HG03558 (cell line): ENCODE measurements at regions not wholly inside any gene's neighbourhood (a gene's known extent, or its start where the extent isn't known, plus 50 kb on each side); places are given as distances from the start of the nearest gene placed in this dataset.

ENCODE experiments used
- ATAC-seq: cut with Tn5 transposase; IDR thresholded peaks from one replicate; pipeline ENCODE4 v1.9.1; 2021; ENCODE audit warnings: moderate number of reproducible peaks; ENCODE audit not compliant: unreplicated experiment; ENCODE audit errors: extremely low read depth

DNA sequence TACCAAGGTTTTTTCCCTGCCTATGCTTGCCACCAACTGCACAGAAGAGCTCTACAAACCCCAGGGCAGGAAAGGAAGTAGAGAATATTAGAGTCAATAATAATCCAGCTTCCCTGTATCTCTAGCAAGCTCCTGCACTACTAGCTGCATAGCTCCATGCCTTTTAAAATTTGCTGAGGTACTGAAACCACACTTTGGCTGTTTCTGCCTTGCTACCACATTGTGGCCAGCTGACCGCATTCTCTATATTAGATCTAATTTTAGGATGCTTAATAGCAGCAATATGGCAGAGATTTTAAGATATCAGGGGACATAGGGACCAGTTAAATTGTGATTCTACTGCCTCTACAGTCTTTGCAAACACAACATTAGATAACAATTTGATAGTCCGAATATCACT lies 534.6 kb downstream of the MBD2 start:
- ATAC-seq: no peak

DNA sequence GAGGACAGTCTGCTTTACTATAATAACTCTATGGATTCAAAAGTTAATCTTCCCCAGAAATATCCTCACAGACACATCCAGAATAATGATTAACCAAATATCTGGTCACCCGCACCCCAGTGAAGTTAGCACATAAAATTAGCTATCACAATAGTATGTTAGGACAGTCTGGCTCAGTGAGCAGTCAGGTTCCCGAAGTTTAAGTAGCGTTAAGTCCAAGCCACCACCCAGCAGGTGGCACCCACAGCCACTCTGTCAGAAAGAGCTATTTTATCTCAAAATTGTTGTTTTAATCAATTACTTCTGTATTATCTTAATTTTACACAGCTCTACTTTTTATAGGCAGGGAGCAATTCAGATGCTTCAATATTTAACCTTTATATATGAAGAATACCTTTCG lies 537.5 kb downstream of the MBD2 start:
- ATAC-seq: no peak

DNA sequence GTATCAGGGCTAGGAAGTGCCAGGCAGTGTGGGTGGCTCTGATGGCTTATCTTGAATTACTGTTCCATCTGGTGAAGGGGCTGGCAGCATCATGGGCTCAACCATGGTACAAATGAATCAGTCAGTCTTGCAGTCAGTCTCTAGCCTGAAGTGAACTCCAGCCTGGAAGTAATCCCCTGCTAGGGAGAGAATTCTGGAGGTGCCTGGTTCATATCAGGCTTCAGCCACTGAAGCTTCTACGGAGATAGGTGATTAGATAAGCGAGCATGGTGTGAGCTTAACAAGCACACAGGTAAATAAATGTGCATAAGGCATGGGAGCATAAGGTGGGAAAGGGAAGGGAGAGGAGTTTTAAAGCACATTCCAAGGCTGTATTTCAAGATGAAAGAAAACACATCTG lies 541.7 kb downstream of the MBD2 start:
- no peak for ATAC-seq

DNA sequence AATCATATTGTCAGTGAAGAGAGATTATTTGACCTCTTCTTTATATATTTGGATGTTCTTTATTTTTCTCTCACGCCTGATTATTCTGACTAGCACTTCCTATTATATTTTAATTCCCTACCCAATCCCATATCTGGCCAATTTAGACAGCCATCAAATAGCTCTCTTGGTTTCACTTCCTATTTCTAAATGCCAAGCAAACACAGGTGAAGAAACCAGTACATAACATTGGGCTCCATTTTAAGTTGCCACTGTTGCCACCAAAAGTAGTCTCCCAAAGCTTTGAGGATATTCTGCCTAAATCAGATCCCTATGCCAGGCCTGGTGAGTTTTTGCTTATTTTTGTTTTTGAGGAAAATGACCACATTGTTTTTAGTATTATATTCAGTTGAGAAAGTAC lies 547.0 kb downstream of the MBD2 start:
- ATAC-seq: no peak

DNA sequence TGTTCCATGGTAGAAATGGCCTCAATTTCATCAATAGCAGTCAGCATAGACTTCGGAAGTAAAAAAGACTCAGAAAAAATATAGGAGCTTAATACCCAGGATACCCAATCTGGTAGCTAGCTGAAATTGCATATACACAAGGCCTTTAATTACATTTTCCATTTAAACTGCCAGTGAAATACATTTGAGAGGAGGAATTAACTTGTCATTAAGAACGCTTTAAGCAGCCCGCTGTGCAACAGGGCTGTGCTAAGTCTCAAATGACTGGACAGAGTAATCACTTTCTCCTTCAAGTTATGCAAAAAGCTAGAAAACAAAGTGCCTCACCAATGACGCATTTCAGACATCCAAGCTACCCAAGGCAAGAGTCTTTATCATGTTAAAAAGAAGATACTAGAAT lies 558.8 kb downstream of the MBD2 start:
- ATAC-seq: no peak

DNA sequence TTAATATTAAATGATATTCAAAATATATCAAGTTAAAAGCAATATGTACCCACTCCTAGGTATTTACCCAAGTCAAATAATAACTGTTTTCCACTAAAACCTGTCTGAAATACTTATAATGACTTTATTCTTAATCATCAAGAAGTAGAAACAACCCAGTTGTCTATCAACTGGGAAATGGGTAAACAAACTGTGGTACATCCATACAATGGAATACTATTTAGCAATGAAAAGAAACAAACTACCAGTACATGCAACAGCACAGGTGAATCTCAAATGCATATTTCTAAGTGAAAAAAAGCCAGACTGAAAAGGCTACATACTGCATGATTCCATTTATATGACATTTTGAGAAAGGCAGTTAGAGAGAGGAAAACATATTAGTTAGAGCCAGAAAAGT lies 559.9 kb downstream of the MBD2 start:
- ATAC-seq: no peak

DNA sequence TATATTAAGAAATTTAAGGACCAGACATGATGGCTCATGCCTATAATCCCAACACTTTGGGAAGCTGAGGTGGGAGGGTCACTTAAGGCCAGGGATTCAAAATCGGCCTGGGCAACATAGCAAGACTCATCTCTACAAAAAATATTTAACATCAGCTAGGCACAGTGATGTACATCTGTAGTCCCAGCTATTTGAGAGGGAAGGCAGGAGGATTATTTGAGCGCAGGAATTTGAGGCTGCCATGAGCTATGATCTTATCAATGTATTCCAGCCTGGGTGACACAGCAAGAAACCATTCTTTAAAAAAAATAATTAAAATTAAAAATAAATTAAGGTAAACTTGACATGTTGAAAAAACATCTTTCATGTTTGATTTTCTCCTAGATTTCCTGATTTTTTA lies 564.2 kb downstream of the MBD2 start:
- ATAC-seq: no peak

DNA sequence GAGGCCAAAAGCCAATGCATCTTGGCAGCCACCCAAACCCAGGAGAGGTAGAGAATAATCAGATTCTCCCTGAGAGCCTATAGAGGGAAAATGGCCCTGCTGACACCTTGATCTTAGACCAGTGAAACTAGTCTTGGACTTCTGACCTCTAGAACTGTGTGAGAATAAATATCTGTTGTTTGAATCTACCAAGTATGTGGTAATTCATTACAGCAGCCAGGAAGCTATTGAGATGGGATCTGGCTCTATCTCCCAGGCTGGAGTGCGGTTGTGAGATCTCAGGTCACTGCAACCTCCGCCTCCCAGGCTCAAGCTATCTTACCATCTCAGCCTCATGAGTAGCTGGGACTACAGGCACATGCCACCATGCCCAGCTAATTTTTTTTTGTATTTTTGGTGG lies 567.2 kb downstream of the MBD2 start:
- no peak for ATAC-seq

DNA sequence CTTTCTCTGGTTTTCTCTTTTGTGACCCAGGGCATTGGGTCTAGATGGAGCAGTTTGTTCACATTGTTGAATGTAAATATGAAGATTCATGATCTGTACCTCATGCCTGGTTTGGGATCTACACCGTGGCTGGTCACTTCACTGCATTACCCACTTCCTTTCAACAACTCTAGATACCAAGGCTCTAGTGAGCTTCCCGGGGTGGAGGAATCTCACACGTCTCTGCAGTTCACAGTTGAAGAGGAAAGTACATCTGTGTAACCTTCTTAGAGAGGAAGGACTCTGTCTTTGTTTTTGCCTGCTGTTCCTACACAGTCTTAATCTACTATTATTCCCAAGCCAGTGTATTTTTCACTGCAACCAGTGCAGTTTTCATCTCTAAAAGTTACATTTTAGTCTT lies 574.8 kb downstream of the MBD2 start:
- no peak for ATAC-seq

DNA sequence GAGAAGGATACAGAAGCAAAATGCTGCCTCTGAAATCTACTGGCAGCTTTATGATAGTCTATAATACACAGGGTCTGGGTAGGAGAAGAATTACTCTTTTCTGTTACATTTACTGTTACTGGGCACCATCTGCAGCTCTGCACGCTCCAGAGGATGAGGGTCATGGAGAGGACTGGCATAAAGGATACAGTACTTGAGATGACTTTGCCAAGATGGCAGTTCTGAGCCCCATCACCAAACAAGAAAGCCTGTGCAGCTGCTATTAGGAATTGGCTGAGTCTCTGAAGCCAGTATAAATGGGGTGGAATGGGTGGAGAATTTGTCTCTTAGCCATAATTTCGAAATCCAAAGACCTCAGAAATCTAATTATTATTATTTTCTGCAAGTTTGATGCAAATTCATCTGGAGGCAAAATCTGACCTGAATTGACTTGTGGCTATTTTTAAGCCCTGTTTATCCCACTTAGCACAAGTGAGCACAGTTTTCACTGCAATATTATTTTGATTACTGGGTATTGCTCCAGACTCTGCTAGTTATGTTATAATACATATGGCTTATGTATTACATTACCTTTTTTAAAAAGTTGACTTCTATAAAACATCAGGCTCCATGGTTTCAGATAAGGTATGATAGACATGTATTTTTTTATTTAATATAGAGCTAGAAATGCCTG lies 579.5 kb downstream of the MBD2 start:
- no peak for ATAC-seq

DNA sequence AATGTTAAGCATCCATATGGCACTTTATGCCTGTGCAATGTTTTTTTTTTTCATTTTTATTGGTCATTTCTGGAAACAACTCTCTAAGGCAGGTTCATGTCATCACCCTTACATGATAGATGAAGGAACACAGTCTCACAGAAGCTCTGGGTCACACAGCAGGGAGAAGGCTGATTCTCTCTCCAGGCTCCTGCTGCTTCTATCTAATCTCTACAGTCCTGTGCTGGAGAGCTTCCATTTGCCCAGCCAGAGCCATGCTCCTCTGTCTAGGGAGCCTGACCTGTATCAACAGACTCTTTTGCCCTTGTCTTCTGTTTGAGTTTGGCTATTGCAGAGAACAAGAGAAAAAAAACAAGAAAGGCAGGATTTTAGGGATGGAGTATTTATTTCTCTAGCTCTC lies 584.8 kb downstream of the MBD2 start:
- ATAC-seq: no peak

DNA sequence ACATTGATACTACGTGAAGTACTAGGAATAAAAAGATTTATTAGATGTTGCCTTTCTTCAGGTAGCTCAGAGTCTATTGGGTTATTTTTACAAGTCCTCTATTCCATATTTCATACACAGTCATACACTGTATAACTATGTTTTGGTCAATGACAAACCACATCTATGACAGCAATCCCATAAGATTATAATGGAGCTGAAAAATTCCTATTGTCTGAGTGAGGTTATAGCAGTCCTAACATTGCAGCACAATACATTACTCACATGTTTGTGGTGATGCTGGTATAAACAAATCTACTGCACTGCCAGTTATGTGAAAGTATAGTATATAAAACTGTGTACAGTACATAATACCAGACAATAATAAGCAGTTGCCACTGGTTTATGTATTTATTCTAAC lies 595.1 kb downstream of the MBD2 start:
- ATAC-seq: no peak

DNA sequence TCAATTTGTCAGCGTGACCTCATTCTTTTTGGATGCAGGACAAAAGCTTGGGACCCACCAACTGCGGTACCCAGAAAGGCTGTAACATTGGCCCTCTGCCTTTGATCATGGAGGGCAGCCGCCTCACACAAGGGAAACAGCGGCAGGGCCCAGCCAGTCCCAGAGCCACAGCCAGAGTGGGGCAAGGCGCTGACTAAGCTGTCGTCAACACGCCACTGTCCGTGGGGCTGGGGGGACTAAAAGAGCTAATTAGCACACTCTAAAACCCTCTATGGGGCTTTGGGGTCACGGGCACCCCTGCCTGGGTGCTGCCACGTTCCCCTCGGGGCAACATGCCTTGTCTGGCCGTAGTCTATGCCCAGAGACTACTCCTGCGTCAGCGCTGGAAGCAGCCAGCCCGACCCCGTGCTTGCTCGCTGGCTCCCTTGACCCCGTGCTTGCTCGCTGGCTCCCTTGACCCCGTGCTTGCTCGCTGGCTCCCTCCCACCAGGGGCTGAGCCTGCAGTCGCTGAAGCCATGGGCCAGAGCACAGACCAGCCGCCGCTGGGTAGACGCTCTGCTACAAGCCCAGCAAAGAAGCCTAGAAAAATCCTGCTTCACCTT lies 598.4 kb downstream of the MBD2 start:
- no peak for ATAC-seq

DNA sequence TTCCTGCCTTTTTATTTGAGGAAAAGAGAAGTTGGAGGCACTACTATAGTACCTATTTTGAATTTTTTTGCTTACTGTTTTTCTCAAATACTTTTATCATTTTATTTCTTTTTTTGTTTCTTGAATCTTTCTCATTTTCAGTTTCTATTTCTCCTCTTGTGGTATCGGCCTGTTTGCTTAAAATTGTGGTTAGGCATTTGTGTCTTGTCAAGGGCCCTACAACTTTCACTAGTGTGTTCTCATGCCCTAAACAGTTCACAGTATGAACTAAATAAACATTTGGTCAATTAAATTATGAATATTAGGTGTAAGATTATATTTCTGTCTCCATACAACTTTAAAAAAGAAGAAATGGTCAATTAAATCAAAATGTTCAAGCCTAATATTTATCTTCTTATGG lies 613.5 kb downstream of the MBD2 start:
- no peak for ATAC-seq

DNA sequence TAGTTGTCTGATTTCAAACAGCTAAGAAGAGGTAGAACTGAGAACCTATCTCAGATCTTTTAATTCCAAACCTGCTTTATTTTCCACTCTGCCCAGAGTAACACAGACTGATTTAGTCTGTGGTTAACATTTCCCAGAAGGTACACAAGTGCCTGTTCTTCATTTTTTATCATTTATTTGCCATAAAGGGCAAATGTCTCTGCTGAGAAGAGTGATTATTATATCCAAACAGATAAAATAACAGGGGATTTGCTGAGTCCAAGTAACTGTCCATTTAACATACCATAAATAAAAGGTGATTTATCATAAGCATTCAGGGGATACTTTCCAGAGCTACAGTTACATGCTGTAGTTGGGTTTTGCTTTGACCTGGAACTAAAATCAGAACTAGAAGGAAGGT lies 617.7 kb downstream of the MBD2 start:
- no peak for ATAC-seq

DNA sequence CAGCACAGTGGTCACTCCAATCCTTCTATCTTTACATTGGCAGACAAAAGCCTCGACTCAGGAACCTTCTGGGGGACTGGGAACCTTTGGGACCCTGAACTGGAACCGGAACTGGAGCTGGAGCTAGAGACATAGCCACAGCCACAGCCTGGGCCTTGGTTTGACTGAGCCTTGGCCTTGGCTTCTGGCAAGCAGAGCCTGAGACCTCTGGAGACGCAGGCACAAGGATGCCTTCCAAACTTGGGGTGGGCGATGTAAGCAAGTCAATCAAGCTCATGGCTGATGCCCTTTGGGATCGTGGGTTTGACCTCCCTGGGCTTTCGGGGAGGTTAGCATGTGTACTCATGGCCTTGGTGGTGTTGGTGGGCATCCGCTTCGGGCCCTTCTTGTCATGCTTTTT lies 619.3 kb downstream of the MBD2 start:
- ATAC-seq: no peak

DNA sequence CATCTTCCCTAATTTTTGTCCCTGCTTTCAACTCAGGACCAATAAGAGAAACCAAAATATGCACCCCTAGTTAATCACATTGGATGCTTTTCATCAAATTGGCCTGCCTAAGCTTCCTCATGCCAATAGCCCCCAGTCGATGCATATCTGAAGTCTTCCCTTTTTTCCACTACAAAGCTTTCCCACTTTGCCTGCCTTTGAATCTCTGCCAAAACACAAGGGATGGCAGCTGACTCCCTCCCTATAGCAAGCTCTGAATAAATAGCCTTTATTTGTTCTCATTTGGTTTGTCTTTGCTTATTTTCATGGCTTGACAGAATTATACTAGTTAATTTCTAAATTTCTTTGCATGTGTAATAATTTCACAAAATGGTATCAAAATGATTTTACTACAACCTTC lies 621.2 kb downstream of the MBD2 start:
- no peak for ATAC-seq

DNA sequence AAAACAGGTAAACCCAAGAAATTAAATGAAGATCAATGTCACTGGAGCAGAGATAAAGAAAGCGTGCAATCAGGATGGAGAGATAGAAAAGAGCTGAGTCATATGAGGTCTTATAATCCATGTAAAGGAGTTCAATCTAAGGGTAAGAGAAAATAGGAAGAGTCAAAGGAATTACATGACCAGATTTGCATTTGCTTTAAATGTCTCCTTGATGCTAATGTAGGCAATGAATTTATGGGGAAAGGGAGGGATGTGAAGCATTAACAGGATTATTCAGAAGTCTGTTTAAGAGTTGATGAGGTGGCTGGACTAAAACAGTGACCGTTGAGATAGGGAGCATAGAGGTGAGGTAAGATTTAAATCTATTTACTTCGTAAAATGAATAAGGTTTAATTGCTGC lies 623.1 kb downstream of the MBD2 start:
- no peak for ATAC-seq

DNA sequence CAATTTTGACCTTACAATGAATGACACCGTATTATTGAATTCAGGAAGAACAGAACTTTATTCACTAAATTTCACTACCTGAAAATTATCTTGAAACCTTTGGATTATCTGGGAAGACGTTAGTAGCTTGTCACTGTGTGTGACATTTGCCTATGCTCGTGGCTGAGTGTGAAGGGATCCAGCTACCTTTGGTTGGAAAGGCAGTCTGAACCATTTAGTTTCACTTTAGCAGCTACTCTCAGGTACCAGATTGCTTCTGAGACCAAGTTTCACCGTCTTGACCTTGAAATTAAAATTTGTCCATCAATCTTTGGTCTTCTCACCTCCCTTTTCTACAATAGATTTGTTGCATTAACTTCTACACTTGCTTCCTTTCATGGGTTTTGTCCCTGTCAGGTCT lies 637.5 kb downstream of the MBD2 start:
- ATAC-seq: no peak
